ENCODE measurements at regions not wholly inside any gene's neighbourhood (a gene's known extent, or its start where the extent isn't known, plus 50 kb on each side); places are given as distances from the start of the nearest gene placed in this dataset.

DNA sequence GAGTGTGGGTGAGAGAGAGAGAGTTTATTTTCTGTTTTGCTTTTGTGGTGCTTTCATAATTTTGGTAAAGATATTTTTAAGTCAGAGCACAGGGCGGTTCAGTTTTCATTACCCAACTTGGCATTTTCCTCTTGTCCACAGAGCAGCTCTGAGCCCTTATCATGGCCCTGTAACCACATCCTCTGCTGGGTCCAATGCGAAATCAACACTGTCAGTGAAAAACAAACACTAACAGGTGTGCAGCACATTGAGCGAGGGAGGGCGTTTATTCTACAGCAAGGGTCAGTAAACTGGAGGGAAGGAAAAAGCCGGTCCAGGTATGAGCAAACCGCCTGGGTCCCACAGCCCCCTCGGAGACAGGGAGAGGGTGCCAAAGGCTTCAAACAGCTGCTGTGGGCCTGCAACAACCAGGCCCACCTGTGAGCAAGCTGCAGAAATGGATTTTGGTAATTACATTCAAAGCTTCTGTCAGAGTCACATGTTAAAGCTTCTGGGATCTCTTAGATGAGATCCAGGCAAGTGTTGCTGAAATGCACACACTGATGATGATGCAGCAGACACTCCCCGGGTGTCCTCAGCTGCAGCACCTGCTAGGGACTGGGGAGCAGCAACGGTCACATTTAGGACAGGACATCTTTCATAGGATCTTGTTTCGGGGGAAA lies 132.7 kb upstream of the DYRK2 start:
- peak; percentile 37 for DNase-seq
- intact Hi-C loops (cut with micrococcal nuclease) = no loop called here
- CTCF ChIA-PET = no interaction called here
- TF ChIP-seq CTCF (IDR thresholded peaks at IDR 0.05) = no peak
- peak; percentile 80 for ATAC-seq
- H3K27ac Mint-ChIP-seq = peak overlapping the region; percentile 11
- H3K9me3 Mint-ChIP-seq = no peaks in the 10 kb centered on the region
- POLR2A ChIA-PET = interaction anchor here (1.2 kb wide), 1 partner anchor 27 kb away, joined by 3 read pairs; no protein-coding TSS in a partner anchor
- no peak overlapping the region for H3K4me3 Mint-ChIP-seq
- H3K36me3 Mint-ChIP-seq (ENCODE audit: low read depth) = no peaks in the 10 kb centered on the region
- no peaks in the 10 kb centered on the region for H3K27me3 Mint-ChIP-seq
- H3K4me1 Mint-ChIP-seq (ENCODE audit: low read depth) = peaks cover 41% of the 10 kb centered on the region

DNA sequence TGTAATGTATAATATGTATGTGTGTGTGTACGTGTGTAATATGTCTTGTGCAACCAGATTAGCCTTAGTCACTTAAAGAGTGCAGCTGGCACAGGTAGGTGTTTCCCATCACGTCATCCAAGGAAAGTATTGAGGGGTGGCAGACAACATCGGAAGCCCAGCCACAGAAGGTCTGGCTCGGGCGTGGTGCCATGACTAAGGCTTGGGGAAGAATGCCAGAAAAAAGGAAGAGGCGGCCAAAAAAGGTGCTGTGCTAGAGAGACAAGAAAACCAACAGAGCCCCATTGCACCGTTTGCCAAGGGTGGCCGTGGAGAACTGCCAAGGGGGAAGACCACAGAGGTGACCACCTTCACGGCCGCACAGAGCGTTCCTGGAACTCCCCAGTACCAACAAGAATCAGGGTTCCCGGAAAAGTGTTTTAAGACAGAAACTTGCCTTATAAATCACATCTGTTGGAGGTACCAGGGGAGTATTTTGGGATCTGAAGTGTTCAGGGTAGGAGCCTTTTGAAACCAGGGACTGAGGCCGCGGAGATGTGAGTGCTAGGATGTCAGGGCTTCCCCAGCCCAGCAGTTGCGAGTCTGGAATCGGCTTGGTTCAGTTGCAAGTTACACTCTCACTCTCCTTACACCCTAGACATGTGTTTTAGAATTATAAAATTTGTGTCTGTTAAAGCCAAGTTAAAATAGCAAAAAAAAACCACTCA lies 131.2 kb upstream of the DYRK2 start:
- Mint-ChIP-seq H3K27ac (no peak overlapping the region), H3K27me3 (no peaks in the 10 kb centered on the region), H3K4me3 (no peak overlapping the region), H3K9me3 (no peaks in the 10 kb centered on the region), H3K36me3 (ENCODE audit: low read depth) (no peaks in the 10 kb centered on the region), H3K4me1 (ENCODE audit: low read depth) (peaks cover 31% of the 10 kb centered on the region)
- ChIA-PET CTCF (no interaction called here), POLR2A (no interaction called here)
- DNase-seq (no peak), ATAC-seq (no peak)
- no peak for TF ChIP-seq CTCF (IDR thresholded peaks at IDR 0.05)
- intact Hi-C loops (cut with micrococcal nuclease) = no loop called here

GRCh38 chr12:67519484-67520433 lies 128.8 kb upstream of the DYRK2 start:
- no peaks in the 10 kb centered on the region for H3K36me3 Mint-ChIP-seq (ENCODE audit: low read depth)
- intact Hi-C loops (cut with micrococcal nuclease) = no loop called here

GRCh38 chr12:67520606-67521005 lies 127.9 kb upstream of the DYRK2 start:
- Mint-ChIP-seq H3K4me3 (no peak overlapping the region), H3K4me1 (ENCODE audit: low read depth) (peaks cover 10% of the 10 kb centered on the region), H3K27ac (no peak overlapping the region), H3K36me3 (ENCODE audit: low read depth) (no peaks in the 10 kb centered on the region), H3K9me3 (no peaks in the 10 kb centered on the region), H3K27me3 (no peaks in the 10 kb centered on the region)
- DNase-seq (no peak), ATAC-seq (no peak)
- intact Hi-C loops (cut with micrococcal nuclease) = no loop called here
- ChIA-PET CTCF (no interaction called here), POLR2A (no interaction called here)
- TF ChIP-seq CTCF (IDR thresholded peaks at IDR 0.05) = no peak

More at GRCh38 chr12:67519484-67520433, 128.8 kb upstream of the DYRK2 start:
- POLR2A ChIA-PET = no interaction called here
- TF ChIP-seq CTCF (IDR thresholded peaks at IDR 0.05) = no peak
- no peak for ATAC-seq
- peaks cover 18% of the 10 kb centered on the region for H3K4me1 Mint-ChIP-seq (ENCODE audit: low read depth)
- no peak overlapping the region for H3K27ac Mint-ChIP-seq
- no peak overlapping the region for H3K4me3 Mint-ChIP-seq
- H3K27me3 Mint-ChIP-seq = no peaks in the 10 kb centered on the region
- no peak for DNase-seq
- no peaks in the 10 kb centered on the region for H3K9me3 Mint-ChIP-seq
- CTCF ChIA-PET = no interaction called here
